ENCODE measurements at regions not wholly inside any gene's neighbourhood (a gene's known extent, or its start where the extent isn't known, plus 50 kb on each side); places are given as distances from the start of the nearest gene placed in this dataset.

DNA sequence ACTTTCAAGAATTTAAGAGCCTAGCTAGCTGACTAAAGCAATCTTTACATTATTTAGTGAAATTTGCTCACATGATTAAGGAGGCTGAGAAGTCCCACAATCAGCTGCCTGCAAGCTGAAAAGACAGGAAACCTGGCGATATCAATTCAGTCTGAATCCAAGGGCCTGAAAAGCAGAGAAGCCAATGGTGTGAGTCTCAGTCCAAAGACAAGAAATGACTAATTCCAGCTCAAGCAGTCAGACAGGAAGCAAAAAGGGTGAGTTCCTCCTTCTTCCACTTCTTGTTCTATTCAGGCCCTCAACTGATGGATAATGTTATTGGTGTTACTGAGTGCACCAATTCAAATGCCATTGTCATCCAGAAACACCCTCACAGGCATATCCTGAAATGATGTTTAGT is 1231.6 kb upstream of the CELF2 start:
- DNase-seq (ENCODE audit: low read depth in 2 of 3, low spot score in 1 of 3), result no peak

- DNase-seq (ENCODE audit: low read depth in 2 of 3, low spot score in 1 of 3), result no peak
Observed at GRCh38 chr10:9786576-9786975, 1231.1 kb upstream of the CELF2 start.

GRCh38 chr10:9789996-9790395 is 1227.7 kb upstream of the CELF2 start:
- DNase-seq (ENCODE audit: low read depth in 2 of 3, low spot score in 1 of 3), result no peak

DNA sequence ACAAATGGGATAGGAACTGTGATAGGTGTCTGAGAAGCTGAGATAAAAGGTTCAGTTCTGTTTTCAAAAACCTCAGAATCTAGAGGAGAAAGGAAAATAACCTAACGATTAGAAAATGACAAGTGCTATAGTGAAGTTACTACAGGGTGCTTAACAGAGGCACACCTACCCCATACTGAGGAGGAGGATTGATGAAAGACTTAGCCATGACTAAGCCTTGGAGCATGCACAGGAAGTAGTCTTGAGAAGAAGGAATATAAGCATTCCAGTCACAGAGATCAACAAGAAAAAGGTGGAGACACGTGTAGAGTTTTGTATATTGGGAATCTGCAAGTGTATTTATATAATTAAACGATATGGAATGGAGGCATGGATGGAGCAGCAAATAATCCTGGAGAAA is 1225.5 kb upstream of the CELF2 start:
- no peak for DNase-seq (ENCODE audit: low read depth in 2 of 3, low spot score in 1 of 3)

DNA sequence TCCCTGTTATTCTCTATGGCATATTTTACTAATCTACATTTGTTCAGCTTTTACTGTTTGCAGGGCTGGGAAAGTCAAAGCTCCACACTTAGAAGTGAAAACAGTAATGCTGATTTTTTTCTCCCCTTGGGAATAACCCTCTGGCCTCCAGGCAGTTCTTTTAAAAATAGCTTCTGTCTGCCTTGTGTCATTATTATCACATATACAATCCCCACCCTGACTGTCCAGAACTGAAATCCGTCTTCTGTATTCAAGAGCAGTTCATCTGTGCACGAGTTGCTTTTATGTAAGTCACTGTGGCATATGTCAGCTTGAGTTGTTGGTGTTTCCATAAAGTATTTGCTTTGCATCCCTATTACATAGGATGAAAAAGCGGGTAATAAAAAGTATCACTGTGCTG is 1221.1 kb upstream of the CELF2 start:
- no peak for DNase-seq (ENCODE audit: low read depth in 2 of 3, low spot score in 1 of 3)

DNA sequence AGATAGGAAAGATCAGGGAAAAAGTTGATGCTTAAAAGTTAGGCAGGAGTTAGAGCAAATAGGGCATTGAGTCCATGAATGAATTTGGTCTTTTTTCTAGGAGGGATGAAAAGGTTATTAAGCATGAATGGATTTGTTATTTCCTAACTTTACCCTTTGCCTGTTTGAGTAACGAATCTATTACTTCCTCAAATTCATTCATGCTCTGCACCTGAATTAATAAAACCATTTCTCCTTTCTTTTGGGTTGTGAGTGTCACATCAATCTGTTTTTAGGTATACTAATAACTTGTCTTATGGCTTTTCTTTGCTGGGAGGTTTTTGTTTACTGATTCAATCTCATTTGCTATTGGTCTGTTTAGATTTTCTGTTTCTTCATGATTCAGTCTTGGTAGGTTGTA is 1217.7 kb upstream of the CELF2 start:
- no peak for DNase-seq (ENCODE audit: low read depth in 2 of 3, low spot score in 1 of 3)

DNA sequence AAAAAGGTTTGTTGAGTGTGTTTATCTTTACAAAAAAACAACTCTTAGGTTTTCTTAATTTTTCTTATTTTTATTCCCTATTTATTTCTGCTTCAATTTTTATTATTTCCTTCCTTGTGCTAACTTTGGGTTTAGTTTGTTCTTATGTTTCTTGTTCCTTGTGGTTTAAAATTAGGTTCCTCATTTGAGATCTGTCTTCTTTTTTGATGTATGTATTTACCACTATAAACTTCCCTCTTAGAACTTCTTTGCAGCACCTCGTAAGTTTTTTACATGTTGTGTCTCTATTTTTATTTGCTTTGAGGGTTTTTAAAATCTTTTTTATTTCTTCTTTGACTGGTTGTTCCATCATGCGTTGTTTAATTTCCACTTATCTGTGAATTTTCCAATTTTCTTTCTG is 1217.1 kb upstream of the CELF2 start:
- DNase-seq (ENCODE audit: low read depth in 2 of 3, low spot score in 1 of 3), result no peak

DNA sequence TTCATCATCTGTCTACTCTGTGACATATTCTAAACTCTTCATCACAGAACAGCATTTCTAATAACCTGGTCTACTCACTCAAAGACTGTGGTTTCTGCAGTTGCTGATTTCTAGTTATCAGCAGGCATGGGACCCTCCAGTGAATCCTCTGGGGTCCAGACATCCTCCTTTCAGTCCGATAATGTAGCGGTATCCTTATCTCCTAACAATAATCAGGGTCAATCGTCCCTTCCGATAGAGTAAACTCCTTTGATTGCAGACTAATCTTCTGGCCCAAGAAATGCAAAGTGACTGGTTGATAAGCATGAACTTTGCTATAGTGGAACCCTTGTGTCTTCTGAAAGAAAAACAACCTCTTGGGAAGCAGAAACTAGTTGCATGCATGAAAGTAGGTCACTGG is 1209.8 kb upstream of the CELF2 start:
- DNase-seq (ENCODE audit: low read depth in 2 of 3, low spot score in 1 of 3), result no peak

GRCh38 chr10:9811601-9812000 is 1206.1 kb upstream of the CELF2 start:
- DNase-seq (ENCODE audit: low read depth in 2 of 3, low spot score in 1 of 3), result no peak

GRCh38 chr10:9814285-9814864 is 1203.3 kb upstream of the CELF2 start:
- no peak for DNase-seq (ENCODE audit: low read depth in 2 of 3, low spot score in 1 of 3)

GRCh38 chr10:9819756-9820494 is 1197.7 kb upstream of the CELF2 start:
- DNase-seq (ENCODE audit: low read depth in 2 of 3, low spot score in 1 of 3), result no peak

- DNase-seq (ENCODE audit: low read depth in 2 of 3, low spot score in 1 of 3), result no peak
Observed at GRCh38 chr10:9823268-9823930, 1194.3 kb upstream of the CELF2 start.

DNA sequence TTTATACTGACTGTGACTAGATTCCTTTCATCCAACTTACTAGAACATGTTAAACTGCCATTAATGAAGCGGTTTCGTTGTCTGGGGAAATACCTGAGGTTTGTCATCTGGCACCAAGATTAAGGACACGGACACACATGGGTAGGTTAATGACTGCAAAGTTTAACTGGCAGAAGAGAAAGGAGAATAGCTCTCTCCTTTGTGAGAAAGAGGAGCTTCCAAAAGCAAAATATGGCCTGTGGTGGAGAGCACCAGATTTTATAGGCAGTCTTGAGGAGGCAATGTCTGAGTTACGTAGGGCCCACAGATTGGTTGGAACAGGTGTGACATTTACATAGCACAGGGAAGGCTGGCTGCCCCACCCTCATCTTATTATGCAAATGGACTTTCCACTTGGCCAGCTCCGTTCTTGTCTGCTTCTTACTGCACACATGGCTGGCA is 1193.0 kb upstream of the CELF2 start:
- no peak for DNase-seq (ENCODE audit: low read depth in 2 of 3, low spot score in 1 of 3)

DNA sequence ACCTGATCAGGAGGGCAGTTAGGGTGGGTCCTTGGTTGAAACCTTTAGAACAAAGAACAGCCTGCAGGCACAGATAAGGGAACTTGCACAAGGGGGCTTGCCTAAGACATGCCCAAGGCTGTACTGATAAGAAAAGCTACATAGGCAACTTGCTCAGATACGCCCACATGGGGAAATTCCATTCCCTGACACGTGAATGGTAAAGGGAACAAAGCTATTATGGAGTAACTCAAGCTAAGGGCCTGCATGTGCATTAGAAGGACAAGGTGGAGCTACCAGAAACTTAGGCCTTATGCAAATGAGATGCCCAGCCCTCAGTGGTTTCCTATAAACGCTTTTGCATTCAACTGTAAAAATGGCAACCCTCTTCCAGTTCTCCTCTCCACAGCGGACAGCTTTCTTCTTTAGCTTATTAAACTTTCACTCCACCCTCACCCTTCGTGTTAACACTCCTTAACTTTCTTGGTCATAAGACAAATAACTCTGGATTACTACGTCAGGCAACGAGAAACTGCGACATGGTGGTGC is 1192.1 kb upstream of the CELF2 start:
- no peak for DNase-seq (ENCODE audit: low read depth in 2 of 3, low spot score in 1 of 3)

- DNase-seq (ENCODE audit: low read depth in 2 of 3, low spot score in 1 of 3), result no peak
Observed at GRCh38 chr10:9828110-9828509, 1189.6 kb upstream of the CELF2 start.

DNA sequence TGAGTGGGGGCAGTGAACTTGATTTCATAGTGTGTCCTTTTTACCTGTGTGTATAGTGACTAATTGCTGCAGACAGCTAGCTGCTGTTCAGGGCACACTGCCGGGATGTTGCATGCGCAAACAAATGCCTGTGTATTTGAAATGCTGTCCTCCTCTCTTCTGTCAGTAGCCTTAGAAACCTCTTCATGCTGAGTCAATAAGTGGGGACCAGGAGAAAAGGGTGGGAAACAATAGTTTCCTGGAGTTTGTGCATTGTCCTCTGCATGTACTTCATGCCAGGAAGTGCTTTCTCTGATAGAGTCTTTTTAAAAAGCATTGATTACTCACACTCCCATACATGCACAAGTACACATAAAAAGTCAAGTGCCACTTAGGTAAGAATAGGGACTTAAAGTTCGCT is 1183.7 kb upstream of the CELF2 start:
- no peak for DNase-seq (ENCODE audit: low read depth in 2 of 3, low spot score in 1 of 3)

GRCh38 chr10:9834434-9834833 is 1183.2 kb upstream of the CELF2 start:
- no peak for DNase-seq (ENCODE audit: low read depth in 2 of 3, low spot score in 1 of 3)

DNA sequence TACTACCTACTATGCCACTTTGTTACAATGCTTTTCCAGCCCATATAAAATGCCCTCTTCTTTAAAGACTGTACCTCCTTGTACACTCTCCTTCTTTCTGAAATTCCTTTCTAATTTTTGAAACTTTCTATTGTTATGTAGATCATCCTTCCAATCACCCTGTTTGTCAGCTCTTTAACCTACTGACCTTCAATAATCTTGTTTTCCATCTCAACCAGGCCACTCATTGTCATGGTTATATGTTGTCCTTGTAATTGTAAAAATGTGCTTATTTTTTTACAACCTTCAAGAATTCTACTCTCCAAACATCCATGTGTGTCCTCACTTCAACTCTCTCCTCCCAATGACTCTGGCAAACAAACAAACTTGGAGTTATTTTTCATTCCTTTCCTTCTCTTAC is 1172.6 kb upstream of the CELF2 start:
- DNase-seq (ENCODE audit: low read depth in 2 of 3, low spot score in 1 of 3), result no peak

DNA sequence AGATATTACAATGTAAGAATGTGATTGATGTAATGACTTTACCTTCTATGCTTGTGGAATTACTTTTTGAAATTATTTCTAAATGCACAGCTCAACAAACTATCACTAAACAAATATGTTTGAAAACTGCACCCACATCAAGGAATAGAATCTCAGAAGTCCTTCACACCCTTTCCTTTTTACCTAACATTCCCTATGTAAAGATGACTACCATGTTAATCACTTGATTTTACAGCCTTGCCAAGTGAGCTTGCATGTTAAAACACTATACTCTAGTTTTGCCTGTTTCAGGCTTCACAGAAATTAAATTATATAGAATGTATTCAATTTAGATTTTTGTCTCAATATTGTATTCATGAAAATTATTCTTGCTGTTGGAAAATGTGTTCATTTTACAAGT is 1169.4 kb upstream of the CELF2 start:
- DNase-seq (ENCODE audit: low read depth in 2 of 3, low spot score in 1 of 3), result no peak

DNA sequence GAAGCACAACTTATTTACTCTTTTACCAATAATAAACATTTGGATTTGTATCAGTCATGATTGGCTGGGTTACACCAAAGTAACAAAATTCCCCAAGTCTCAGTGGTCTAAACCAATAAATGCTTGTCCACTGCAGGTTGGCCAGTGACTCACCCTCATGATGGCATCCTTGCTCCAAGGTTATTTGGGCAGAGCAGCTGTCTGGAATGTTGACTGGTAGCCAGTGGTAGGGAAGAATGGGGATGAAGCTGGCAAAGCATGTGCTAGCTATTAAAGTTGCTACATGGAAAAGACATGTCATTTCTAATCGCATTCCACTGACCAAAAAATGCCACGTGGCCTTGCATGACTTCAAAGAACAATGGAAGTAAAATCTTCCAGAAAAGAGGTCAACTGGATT is 1168.7 kb upstream of the CELF2 start:
- no peak for DNase-seq (ENCODE audit: low read depth in 2 of 3, low spot score in 1 of 3)

DNA sequence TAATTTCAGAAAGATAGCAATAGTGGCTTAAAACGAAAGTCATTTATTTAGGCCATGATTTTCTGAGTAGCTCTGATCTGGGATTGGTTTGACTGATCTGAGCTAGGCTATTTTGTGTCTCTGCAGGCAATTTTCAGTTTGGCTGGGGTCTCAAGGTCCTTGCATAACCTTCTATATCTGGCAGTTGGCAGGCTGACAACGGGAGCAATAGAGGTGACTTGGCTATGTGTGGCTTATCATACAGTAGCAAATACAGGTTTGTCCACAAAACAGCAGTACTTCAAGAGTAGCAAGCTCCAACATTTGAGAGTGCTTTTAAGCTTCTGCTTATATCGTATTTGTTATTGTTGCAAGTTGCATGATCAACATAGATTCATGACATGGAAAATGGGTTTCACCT is 1167.3 kb upstream of the CELF2 start:
- no peak for DNase-seq (ENCODE audit: low read depth in 2 of 3, low spot score in 1 of 3)

GRCh38 chr10:9851808-9852207 is 1165.9 kb upstream of the CELF2 start:
- DNase-seq (ENCODE audit: low read depth in 2 of 3, low spot score in 1 of 3), result no peak

Data from stimulated activated CD4-positive, alpha-beta T cell treated with anti-CD3 and anti-CD28 coated beads, Interleukin-12 subunit alpha, Interleukin-12 subunit beta, amount 100 ng/mL, for 48 hours (primary cell).